GM06990 (cell line): ENCODE measurements at regions not wholly inside any gene's neighbourhood (a gene's known extent, or its start where the extent isn't known, plus 50 kb on each side); places are given as distances from the start of the nearest gene placed in this dataset.

Source experiments
- DNase-seq: peaks from one replicate; pipeline ENCODE4 v3.0.0-alpha.2; 2011; ENCODE audit not compliant: insufficient read length; ENCODE audit errors: extremely low read depth
- H3K27me3 ChIP-seq: replicated peaks from 2 replicates; pipeline ENCODE4 v1.6.0; 2011; ENCODE audit warnings: low read length; ENCODE audit not compliant: control insufficient read depth, insufficient read depth
- H3K36me3 ChIP-seq: 2 replicates; pipeline ENCODE4 v1.5.1; 2011; ENCODE audit warnings: low read length; ENCODE audit not compliant: control insufficient read depth, insufficient read depth
- H3K4me3 ChIP-seq: replicated peaks from 2 replicates; pipeline ENCODE4 v1.5.1; 2011; ENCODE audit warnings: low read depth, mild to moderate bottlenecking, control low read depth, low read length
- CTCF ChIP-seq: IDR thresholded peaks from 2 replicates; pipeline ENCODE4 v1.5.1; 2011; ENCODE audit warnings: low read length, control low read depth, mild to moderate bottlenecking, inconsistent platforms; ENCODE audit not compliant: insufficient read depth, poor library complexity, severe bottlenecking

- no peak for TF ChIP-seq CTCF
- DNase-seq = no peak
- no peak overlapping the region for H3K4me3 ChIP-seq
- H3K27me3 ChIP-seq = no peaks in the 10 kb centered on the region
- H3K36me3 ChIP-seq = no peaks in the 10 kb centered on the region
Observed at GRCh38 chr2:2660789-2661355, 329.8 kb upstream of the MYT1L start.

- no peak overlapping the region for H3K4me3 ChIP-seq
- no peak for DNase-seq
- no peaks in the 10 kb centered on the region for H3K36me3 ChIP-seq
- TF ChIP-seq CTCF = no peak
- no peaks in the 10 kb centered on the region for H3K27me3 ChIP-seq
Observed at GRCh38 chr2:2657121-2657962, 326.3 kb upstream of the MYT1L start.

- no peaks in the 10 kb centered on the region for H3K36me3 ChIP-seq
- no peaks in the 10 kb centered on the region for H3K27me3 ChIP-seq
- H3K4me3 ChIP-seq = no peak overlapping the region
- no peak for DNase-seq
- no peak for TF ChIP-seq CTCF
Observed at GRCh38 chr2:2656115-2657011, 325.3 kb upstream of the MYT1L start.

- DNase-seq = no peak
- Histone ChIP-seq H3K36me3 (no peaks in the 10 kb centered on the region), H3K4me3 (no peak overlapping the region), H3K27me3 (no peaks in the 10 kb centered on the region)
- no peak for TF ChIP-seq CTCF
Observed at GRCh38 chr2:2655453-2656114, 324.5 kb upstream of the MYT1L start.

- no peak for TF ChIP-seq CTCF
Observed at GRCh38 chr2:2653231-2653630, 322.2 kb upstream of the MYT1L start.

More at GRCh38 chr2:2653231-2653630, 322.2 kb upstream of the MYT1L start:
- no peaks in the 10 kb centered on the region for H3K27me3 ChIP-seq
- no peak for DNase-seq
- no peak overlapping the region for H3K4me3 ChIP-seq
- no peaks in the 10 kb centered on the region for H3K36me3 ChIP-seq
